ENCODE measurements at regions not wholly inside any gene's neighbourhood (a gene's known extent, or its start where the extent isn't known, plus 50 kb on each side); places are given as distances from the start of the nearest gene placed in this dataset.

DNA sequence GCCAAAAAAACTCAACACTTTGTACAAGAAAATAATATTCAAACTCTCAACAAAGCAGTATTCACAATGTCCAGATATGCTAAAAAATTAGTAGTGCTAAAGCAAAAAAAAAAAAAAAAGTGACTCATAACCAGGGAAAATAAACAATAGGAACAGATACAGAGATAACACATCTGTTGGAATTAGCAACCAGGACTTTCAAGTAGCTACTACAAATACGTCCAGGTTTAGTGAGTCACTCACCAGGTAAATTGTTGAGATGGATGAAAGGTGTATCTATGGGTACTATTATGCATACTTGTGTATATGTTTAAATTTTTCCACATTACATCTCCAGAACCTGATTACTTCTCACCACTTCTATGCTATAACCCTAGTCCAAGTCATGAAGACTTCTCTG, 144.8 kb upstream of the SLC35F3 start:
- TF ChIP-seq, protein P1, sequence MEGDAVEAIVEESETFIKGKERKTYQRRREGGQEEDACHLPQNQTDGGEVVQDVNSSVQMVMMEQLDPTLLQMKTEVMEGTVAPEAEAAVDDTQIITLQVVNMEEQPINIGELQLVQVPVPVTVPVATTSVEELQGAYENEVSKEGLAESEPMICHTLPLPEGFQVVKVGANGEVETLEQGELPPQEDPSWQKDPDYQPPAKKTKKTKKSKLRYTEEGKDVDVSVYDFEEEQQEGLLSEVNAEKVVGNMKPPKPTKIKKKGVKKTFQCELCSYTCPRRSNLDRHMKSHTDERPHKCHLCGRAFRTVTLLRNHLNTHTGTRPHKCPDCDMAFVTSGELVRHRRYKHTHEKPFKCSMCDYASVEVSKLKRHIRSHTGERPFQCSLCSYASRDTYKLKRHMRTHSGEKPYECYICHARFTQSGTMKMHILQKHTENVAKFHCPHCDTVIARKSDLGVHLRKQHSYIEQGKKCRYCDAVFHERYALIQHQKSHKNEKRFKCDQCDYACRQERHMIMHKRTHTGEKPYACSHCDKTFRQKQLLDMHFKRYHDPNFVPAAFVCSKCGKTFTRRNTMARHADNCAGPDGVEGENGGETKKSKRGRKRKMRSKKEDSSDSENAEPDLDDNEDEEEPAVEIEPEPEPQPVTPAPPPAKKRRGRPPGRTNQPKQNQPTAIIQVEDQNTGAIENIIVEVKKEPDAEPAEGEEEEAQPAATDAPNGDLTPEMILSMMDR (IDR thresholded peaks at IDR 0.05) = no peak
- TF ChIP-seq ZFX (IDR thresholded peaks at IDR 0.05; ENCODE audit: borderline replicate concordance) = no peak

All from 22Rv1 (cell line).